Hepatocyte (in vitro differentiated cells): ENCODE measurements at regions not wholly inside any gene's neighbourhood (a gene's known extent, or its start where the extent isn't known, plus 50 kb on each side); places are given as distances from the start of the nearest gene placed in this dataset.

Experiments
- EZH2 ChIP-seq: fragments of 200-600 bp; sonication (generic); IDR thresholded peaks from 2 replicates; pipeline ENCODE4 v1.6.1; 2016; ENCODE audit warnings: antibody characterized with exemption, mild to moderate bottlenecking, borderline replicate concordance
- EZH2phosphoT487 ChIP-seq: fragments of 200-600 bp; sonication (generic); IDR thresholded peaks from one replicate; pipeline ENCODE4 v1.6.1; 2018; ENCODE audit warnings: antibody characterized with exemption, mild to moderate bottlenecking, low read depth, moderate library complexity; ENCODE audit not compliant: unreplicated experiment, severe bottlenecking
- TF ChIP-seq, protein P1 (sequence below): fragments of 200-600 bp; sonication (generic); IDR thresholded peaks from 2 replicates; pipeline ENCODE4 v1.5.1; 2016; ENCODE audit warnings: antibody characterized with exemption, mild to moderate bottlenecking; ENCODE audit not compliant: poor library complexity

DNA sequence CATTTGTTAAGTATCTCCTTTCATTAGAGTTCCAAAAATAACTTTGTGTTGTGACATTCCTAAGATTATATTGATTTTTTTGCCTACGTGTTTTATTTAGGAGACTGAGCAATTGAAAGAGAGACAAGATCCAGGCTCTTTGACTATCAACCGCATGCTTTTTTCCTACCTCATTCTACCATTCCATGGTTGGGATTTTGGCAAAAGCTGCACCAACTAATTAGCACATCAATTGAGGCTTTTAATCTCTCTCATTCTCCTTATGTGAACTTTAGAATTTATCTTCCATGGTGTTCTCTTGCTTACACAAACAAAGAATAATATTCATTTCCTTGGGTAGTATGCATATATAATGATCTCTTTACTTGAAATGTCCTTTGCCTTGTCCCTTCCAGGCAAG is 338.7 kb upstream of the SMC2 start:
- TF ChIP-seq EZH2phosphoT487, result no peak
- TF ChIP-seq, protein P1, sequence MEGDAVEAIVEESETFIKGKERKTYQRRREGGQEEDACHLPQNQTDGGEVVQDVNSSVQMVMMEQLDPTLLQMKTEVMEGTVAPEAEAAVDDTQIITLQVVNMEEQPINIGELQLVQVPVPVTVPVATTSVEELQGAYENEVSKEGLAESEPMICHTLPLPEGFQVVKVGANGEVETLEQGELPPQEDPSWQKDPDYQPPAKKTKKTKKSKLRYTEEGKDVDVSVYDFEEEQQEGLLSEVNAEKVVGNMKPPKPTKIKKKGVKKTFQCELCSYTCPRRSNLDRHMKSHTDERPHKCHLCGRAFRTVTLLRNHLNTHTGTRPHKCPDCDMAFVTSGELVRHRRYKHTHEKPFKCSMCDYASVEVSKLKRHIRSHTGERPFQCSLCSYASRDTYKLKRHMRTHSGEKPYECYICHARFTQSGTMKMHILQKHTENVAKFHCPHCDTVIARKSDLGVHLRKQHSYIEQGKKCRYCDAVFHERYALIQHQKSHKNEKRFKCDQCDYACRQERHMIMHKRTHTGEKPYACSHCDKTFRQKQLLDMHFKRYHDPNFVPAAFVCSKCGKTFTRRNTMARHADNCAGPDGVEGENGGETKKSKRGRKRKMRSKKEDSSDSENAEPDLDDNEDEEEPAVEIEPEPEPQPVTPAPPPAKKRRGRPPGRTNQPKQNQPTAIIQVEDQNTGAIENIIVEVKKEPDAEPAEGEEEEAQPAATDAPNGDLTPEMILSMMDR, result no peak
- no peak for TF ChIP-seq EZH2
